Astrocyte of the cerebellum (primary cell): ENCODE measurements at regions not wholly inside any gene's neighbourhood (a gene's known extent, or its start where the extent isn't known, plus 50 kb on each side); places are given as distances from the start of the nearest gene placed in this dataset.

Source experiments
- DNase-seq: peaks from one replicate; pipeline ENCODE4 v3.0.0-alpha.2; 2011; ENCODE audit warnings: low read depth
- H3K4me3 ChIP-seq: 2 replicates; pipeline ENCODE4 v1.5.1; 2011; ENCODE audit warnings: mild to moderate bottlenecking, low read depth, low read length, moderate library complexity
- in situ Hi-C: cut with HindIII; loops from 2 replicates; pipeline ENCODE4 v1.10.0; 2017; ENCODE audit warnings: low sequenced_read_pairs
- TF ChIP-seq, protein P1 (sequence below): IDR thresholded peaks from 2 replicates; pipeline ENCODE4 v1.5.1; 2012; ENCODE audit warnings: low read length, low read depth, moderate library complexity, mild to moderate bottlenecking; ENCODE audit errors: missing control alignments

DNA sequence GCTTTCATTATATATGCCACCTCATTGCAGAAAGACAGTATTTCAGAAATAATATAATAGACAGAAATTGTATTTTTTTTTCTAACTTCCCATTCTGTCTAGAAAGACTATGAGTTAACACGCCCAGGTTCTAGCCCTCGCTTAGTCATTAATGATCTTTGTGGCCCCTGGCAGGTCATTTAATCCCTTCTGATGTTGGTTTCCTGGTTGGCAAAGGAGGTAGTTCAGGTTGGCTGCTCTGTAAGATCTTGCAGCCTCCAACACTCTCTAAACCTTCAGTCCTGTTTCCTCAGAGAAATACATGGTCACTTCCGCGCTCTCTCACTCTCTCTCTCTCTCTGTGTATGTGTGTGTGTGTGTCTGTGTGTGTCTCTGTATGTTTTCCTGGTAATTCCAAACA lies 156.3 kb upstream of the NOCT start:
- H3K4me3 ChIP-seq = no peak overlapping the region
- no peak for DNase-seq
- in situ Hi-C loops = no loop called here
- TF ChIP-seq, protein P1, sequence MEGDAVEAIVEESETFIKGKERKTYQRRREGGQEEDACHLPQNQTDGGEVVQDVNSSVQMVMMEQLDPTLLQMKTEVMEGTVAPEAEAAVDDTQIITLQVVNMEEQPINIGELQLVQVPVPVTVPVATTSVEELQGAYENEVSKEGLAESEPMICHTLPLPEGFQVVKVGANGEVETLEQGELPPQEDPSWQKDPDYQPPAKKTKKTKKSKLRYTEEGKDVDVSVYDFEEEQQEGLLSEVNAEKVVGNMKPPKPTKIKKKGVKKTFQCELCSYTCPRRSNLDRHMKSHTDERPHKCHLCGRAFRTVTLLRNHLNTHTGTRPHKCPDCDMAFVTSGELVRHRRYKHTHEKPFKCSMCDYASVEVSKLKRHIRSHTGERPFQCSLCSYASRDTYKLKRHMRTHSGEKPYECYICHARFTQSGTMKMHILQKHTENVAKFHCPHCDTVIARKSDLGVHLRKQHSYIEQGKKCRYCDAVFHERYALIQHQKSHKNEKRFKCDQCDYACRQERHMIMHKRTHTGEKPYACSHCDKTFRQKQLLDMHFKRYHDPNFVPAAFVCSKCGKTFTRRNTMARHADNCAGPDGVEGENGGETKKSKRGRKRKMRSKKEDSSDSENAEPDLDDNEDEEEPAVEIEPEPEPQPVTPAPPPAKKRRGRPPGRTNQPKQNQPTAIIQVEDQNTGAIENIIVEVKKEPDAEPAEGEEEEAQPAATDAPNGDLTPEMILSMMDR = no peak

- TF ChIP-seq, protein P1 = no peak
- no peak overlapping the region for H3K4me3 ChIP-seq
- no peak for DNase-seq
- in situ Hi-C loops = no loop called here
Observed at GRCh38 chr4:138858419-138858818, 157.2 kb upstream of the NOCT start.

DNA sequence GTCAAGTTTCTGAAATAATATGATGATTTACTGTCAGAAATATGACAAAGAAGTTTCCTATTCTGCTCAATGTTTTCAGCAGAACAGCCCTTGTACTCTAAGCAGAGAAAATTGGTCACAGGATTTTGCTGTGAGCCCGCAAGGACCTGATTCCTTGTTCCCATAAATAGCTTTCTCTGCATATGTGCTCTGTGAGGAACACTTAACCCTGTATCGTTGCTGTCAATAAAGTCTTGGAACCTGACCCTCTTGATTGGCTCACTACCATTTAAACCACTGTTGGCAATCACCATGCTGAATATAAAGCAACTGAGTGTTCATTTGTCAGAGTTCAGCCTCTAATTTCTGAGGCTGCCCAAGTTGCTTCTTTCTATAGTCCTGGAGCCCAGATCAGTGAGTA lies 158.2 kb upstream of the NOCT start:
- no peak overlapping the region for H3K4me3 ChIP-seq
- in situ Hi-C loops = no loop called here
- TF ChIP-seq, protein P1 = no peak
- no peak for DNase-seq

- in situ Hi-C loops = no loop called here
- TF ChIP-seq, protein P1 = no peak
Observed at GRCh38 chr4:138852681-138853080, 162.9 kb upstream of the NOCT start.

GRCh38 chr4:138851391-138852335 lies 163.9 kb upstream of the NOCT start:
- in situ Hi-C loops = no loop called here
- H3K4me3 ChIP-seq = no peak overlapping the region
- no peak for DNase-seq
- TF ChIP-seq, protein P1 = no peak

More at GRCh38 chr4:138852681-138853080, 162.9 kb upstream of the NOCT start:
- no peak for DNase-seq
- no peak overlapping the region for H3K4me3 ChIP-seq

- H3K4me3 ChIP-seq = no peak overlapping the region
- TF ChIP-seq, protein P1 = no peak
- DNase-seq = no peak
- in situ Hi-C loops = no loop called here
Observed at GRCh38 chr4:138845664-138846063, 169.9 kb upstream of the NOCT start.
